Suppressor macrophage treated with lipopolysaccharide for 4 hours (primary cell): ENCODE measurements at regions not wholly inside any gene's neighbourhood (a gene's known extent, or its start where the extent isn't known, plus 50 kb on each side); places are given as distances from the start of the nearest gene placed in this dataset.
"Not testable (repeated sequence)": the region's sequence is repeated elsewhere in the genome, so short reads cannot be mapped to it uniquely, and the experiment has no call there.

ENCODE experiments used
- DNase-seq: peaks from one replicate; pipeline ENCODE4 v3.0.0-alpha.2; 2020

DNA sequence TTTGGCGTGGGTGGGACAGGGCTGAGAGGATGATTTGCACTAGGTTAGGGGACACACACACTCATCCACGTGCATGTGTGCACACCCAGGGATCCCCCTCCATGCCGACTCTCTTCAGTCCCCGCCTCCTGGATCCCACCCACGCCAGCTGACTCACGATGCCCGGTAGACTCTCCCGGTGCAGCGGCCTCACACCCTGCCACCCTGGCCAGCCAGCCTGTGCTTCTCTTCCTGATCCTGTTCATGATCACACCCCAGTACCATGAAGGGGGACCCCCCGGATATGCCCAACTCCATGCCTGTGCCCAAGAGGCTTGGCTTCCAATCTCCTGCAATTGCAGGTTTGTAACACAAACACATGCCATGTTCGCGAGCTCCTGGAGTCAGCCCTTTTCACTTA, 157.8 kb upstream of the HDAC4 start:
- DNase-seq, result no peak

DNA sequence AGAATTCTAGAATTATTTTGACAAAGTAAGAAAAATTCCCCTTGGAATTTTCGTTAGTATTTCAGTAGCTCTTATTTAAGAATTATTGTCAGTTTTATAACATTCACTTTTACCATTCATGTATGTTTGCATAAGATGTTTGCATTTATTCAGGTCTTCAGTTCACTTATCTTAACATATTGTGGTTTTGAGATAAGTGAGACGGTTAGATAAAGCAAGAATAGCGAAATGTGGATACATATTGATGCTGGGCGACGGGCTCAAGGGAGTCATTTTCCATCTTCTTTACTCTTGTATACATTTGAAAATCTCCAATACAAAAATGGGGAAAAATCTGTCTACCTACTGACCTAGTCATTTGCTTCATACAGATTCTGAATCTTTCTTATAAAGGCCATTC, 156.7 kb upstream of the HDAC4 start:
- no peak for DNase-seq

DNA sequence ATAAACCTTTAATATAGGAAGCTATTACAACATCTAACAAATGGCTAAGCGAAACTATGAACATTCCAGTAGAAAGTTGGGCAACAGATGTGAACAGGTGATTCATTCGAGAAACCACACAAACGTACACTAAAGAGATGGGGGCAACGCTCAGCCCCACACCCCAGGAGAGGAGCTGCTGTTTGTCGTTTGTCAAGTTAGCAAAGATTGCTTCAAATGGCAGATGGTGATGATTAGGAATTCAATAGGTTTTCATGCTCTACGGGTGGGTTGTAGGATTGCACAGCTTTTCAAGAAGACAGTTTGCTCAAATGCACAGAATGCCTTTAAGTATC, 154.7 kb upstream of the HDAC4 start:
- no peak for DNase-seq

DNA sequence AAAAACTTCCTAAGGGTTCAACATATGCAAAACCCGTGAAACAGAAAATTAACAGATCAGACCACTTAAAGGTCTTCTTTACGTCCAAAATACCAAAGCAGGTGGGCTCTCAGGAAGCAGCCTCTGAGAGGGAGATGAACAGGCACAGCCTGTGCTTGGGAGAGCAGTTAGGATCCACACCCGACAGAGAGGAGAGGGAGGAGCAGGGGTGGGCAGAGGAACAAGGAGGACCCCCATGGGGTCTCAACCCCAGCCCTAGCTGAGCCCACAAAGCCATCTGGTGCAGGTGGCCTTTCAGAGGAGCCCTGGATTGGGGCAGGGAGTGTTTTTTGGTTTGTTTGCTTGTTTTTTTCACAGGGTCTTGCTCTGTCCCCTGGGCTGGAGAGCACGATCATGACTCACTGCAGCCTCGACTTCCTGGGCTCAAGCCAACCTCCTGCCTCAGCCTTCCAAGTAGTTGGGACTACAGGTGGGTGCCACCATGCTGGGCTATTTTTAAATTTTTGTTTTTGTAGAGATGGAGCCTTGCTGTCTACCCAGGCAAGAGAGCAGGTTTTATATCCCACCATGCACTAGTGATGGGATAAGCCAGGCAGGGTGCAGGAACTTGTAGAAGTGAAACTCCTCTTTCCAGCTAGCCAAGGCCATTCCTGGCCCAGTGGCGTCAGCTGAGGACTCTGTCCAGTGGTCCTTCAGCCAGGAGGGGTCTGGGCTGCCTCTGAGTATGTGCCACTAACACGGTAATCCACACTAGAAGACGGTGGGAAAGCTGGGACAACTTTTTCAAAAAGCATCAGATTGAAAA, 154.1 kb upstream of the HDAC4 start:
- DNase-seq, result no peak

DNA sequence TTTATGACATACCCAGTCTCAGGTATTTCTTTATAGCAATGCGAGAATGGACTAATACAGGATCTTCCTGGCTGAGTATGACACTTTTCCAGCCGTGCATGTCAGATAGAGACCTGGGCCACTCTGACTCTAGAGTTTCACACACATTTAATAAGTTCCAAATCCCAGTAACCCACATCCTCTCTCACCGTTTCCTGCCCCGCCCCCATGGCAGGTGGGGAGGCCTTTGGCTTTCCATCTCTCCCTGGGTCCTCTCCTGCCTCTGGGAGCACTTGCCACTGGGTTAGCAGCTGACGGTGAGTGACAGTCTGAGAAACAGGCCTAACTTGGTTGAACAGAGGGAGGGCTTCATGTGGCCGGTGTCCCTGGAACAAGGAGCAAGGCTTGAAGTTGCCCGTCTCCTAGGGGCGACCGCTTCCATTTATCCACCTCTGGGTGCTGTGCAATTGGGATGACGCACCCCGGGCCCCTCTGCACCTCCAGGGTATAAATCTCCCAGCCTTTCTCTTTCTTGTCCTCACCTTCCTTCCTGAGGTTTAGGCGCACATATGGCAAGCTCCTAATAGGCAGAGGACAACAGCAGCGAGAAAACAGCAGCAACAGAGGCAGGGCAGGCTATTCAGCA, 152.7 kb upstream of the HDAC4 start:
- no peak for DNase-seq

DNA sequence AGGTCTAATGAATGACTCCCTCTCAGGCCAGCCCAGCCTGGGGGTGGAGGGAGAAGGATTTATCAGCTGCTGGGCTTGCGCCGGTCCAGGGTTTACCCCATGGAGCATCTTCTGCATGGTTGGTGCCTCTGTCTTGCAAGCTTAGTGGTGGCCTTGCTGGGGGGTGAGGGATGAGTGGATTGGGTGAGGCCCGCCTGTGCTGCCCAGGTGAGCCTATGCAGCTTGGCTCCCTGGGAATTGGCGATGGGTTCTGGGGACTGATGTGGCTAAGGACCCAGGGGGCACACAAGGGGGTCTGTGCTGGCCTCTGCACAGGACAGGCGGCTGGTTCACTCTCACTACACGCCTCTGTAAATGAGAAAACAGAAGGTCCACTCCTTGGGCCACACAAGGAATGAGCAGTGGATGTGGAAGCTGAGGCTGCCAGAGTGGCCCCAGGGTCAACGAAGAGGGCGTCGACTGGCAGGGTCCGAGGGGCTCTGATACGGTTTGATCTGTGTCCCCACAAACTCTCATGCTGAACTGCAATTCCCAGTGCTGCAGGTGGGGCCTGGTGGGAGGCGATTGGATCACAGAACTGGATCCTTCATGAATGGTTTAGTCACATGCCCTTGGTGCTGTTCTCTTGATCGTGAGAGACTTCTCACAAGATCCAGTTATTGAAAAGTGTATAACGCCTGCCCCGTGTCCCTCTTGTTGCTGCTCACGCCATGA, 151.6 kb upstream of the HDAC4 start:
- no peak for DNase-seq

DNA sequence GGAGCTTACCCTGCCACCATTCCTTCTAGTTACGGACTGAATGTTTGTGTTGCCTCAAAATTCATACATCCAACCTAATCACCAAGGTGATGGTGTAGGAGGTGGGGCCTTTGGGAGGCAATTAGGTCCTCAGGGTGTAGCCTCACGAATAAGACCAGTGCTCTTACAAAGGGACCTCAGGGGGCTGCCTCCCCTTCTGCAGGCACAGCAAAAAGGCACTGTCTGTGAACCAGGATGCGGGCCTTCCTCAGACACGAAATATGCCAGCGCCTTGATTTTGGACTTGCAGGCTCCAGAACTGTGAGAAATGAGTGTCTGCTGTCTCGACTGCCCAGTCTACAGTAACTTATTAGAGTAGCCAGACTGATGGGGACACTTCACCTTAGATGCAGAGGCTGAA, 150.4 kb upstream of the HDAC4 start:
- DNase-seq, result no peak

DNA sequence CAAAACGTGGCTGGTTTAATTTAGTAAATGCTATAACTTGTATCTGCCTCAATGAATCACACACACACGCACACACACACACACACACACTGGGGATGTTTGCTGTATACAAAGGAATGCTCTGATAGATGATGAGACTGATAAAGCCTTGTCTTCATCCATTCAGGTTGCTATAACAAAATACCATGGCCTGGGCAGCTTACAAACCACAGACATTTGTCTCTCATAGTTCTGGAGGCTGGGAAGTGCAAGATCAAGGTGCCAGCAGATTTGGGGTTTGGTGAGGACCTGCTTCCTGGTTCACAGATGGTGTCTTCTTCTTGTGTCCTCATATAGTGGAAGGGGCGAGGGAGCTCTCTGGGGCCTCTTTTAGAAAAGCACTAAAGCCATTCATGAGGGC, 149.5 kb upstream of the HDAC4 start:
- DNase-seq, result no peak

DNA sequence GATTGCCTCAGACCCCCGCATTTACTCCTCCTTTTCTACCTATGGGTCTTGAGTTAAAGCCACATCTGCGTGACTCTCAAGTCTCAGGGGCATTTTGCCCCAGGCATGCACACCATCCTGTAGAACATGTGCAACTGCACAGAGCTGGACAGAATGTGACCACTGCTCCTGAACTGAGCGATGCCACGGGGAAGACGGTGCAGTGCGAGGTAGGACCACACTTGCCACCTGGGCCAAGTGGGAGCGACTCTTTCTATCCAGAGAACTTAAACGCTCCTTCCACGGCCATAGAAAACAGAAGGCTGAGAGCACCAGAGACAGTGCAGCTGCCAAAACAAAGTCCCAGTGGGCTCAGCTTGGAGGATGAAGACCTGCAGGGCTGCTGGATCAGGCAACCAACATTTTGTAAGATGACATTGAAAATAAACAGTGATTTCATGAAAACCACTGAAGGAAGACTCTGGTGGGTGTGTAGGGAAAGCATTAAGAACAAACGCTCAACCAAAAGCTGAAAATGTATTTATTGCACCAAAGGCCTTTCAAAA, 149.0 kb upstream of the HDAC4 start:
- DNase-seq, result no peak

DNA sequence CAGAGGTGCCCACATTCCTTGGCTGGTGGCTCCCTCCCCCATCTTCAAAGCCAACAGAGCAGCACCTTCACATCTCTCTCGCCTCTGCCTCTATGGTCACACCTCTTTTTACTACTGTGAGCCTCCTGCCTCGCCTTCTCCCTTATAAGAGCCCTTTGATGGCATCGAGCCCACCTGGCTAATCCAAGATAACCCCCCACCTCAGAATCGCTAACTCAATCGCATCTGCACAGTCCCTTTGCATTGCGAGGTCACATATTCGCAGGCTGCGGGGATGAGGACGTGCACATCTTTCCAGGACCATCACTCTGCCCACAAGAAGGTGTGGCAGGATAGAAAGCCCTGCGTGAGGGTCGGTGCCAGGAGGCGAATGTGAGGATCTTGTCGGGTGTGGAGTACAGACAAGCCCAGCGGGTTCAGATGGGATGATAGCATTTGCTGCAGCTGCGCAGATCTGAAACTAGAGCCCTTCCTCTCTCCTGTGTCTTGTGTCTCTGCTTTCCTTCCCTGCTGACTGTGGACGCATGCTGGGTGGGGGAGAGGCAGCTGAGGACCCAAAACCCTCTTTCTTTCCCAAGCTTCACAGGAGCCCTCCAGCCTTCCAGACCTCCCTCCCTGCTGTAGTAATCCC, 148.3 kb upstream of the HDAC4 start:
- no peak for DNase-seq

DNA sequence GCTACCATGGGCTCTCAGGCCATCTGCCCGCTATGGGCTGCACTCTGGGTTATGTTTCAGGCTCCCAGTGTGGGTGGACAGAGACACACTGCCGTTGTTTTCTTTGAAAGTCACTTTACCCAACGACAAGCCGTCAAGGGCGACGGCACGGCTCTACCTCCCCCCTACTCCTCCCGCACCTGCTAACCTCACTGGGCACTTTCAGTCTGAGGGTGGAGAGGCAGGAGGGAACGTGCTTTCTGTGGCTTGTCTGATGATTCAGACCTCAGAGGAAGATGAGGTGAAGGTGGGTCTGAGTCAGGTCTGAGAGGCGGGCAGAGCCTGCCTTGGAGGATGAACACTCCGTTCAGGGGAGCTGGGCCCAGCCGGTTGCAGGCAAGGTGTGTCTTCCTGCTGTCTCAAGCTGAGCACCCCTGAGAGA, 147.6 kb upstream of the HDAC4 start:
- no peak for DNase-seq

DNA sequence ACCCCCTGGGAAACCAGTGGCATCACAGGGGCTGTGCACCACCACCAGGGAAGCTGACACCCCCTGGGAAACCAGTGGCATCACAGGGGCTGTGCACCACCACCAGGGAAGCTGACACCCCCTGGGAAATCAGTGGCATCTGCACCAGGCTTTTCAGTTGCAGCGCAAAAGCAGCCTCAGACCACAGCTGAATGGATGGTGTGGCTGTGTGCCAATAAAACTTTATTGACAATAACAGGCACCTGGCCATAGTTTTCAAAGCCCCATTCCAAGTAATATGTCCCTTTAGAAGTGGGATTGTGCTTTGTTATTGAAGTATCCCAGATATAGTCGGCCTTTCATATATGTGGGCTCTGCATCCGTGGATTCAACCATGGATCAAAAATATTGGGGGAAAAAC, 146.3 kb upstream of the HDAC4 start:
- DNase-seq, result not testable (repeated sequence)

DNA sequence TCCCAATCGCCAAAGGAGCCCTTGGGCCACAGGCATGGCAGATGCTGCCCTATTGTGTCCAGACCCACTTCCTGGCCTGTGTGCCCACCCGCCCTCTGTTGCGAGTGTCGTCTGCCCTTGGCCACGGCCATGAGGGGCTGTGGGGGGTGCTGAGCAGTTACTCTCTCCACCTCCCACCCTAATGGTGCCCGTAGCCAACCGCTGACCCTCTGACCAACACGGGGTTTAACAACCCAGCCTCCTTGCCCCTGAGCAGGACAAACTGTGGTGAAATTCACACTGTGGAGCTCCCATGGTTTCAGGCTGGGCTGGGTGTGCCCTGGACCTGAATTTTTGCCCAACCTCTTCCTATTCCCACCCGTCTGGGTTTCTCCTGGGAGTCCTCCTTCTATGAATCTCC, 145.7 kb upstream of the HDAC4 start:
- no peak for DNase-seq

DNA sequence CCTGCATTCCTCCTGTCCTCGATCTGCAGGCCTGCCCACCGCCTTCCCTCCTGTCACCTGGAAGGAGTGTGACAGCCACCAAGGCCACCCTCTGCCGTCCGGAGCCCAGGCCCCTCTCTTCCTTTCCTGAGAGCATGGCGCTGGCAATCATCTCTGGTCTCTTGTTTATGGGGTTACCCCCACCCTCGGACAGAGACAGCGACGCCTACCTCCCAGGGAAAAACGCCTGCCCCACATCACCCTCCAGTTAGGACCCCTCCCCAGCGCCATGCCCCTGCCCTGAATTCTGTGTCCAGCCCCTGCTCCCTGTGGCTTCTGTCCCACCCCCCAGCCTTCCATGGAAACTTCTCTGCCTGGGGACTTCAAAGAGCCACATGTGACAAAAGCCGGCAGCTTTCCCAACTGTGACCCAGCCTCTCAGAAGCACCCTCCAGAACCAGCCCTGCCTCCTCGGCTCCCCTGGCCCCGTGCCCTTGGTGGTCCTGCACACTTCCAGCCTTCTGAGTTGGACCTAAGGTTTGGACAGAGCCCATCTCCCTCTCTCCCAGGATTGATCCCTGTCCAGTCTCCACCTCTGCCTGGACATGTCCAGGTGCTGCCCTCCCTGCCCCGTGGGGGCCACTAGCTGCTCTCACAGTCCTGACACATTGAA, 145.0 kb upstream of the HDAC4 start:
- DNase-seq, result no peak

DNA sequence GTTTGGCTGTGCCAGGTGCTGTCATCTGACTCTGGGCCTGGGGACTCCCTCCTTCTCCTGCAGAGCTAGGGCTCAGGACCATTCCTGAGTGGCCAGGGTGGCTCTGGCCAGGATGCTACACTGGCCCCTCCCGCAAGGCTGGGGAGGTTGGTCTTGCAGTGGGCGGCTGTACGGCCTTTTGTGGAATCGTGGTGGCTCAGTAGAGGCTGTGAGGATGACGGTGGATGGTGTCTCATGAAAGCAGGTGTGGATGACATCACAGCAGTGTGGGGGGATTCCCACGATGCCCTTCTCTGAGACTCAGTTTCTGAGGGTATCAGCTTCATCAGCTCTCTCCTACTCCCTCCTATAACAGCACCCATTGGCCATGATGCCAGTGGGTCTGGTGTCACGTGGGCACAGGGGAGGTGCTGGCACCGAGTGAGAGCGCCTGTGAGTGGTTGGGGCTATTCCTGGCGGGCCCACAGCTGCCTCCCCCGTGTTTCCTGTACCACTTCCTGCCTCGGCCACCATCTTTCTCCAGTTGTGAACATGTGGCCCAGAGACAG, 144.2 kb upstream of the HDAC4 start:
- DNase-seq, result no peak

DNA sequence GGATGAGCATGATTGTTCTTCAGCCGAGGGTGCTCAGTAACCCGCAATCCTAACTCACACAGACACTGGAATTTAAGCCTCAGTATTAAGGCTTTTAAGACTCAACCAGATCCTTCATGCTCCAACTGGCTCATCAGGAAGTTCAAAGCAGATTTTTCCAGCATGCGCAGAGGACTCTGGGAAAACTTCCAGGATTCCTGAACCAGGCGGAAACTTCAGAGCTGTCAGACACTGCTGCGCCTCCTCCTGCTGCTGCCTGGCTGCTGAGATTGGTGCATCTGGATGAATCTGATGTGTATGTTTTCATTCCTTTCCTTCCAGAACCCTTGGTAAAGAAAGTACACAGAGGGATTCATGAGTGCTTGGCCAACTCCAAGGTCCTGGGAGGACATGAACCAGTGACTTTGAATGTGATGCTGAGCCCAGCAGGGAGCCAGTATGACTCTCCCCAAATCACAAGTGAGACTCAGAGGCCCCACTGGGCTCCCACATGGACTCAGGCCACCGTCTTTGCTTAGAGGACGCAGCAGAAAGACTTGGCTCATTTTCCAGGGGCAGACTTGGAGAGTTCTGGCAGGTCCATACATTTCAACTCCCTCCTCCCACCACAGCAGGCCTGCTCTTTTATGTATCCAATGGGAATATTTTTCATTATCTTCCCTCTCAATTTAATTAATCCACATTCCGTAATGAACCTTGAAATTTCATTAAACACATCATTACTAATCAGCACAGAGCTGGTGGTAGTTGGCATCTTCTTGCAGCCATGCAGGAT, 143.5 kb upstream of the HDAC4 start:
- no peak for DNase-seq

DNA sequence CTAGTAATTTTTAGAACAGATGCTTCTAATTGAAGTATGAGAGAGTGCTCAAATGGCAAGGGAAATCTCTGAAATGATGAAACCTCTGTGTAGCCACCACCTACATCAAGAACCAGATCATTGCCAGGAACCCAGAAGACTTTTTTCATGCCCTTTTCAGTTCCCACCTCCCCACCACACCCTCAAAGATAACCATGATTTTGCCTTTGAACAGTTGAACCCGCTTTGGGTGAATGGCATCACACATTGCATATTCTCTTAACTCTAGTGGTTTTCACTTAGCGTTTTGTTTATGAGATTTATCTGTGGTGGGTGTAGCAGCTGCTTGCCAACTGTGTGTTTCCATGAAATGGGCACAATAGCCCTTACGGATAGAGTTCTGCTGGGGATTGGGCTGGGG, 142.9 kb upstream of the HDAC4 start:
- DNase-seq, result no peak

DNA sequence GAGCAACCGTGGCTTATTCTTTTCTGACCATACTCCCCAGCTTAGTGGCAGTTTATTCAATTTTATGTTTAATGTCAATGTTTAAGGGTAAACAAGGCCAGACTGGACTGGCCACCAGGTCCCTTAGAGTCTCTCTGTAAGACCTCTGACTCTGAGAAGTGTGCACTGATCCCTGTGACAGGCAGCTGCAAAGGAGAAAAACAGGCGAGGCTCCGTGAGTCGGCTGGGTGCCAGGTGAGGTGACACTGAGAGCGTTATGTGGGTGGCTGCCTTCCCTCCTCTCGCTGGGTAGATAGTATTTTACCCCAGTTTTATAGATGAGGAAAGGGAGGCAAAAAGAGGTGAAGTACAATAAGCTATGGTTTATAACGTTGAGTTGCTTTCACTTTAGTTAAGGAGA, 139.4 kb upstream of the HDAC4 start:
- no peak for DNase-seq

DNA sequence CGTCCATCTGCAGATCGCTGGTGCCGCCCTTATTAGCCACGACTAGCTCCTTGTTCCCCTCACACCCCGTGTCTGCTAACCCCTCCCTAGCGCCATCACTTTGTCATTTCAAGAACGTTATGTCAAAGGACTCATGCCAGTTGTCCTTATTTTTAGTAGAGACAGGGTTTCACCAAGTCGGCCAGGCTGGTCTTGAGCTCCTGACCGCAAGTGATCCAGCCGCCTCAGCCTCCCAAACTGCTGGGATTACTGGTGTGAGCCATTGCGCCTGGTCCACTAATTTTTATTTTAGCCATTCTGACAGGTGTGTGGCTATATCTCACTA, 138.9 kb upstream of the HDAC4 start:
- no peak for DNase-seq

DNA sequence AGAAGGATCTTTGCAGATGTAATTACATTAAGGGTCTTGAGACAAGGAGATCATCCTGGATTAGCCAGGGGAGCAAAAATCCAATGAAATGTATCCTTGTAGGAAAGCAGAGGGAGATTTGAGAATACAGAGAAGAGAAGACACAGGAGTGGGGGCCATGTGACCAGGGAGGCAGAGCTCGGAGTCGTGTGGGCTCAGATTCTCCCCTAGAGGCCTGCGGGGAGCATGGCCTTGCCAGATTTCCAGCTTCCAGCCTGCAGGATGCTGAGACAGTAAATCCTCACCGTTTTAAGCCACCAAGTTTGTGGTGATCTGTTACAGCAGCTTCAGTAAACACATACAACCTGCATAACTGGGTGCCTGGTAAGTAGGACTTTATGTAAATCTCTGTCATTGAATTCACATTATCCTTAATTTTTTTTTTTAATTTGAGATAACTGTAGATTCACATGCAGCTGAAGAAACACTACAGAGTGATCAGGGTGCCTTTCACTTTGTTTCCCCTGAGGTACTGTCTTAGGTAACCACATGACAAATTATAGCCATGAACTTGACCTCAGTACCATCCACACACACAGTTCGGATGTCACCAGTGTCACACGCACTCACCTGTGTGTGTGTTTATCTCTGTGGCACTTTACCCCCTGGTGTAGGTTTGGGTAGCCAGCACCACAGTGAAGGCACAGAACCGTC, 138.4 kb upstream of the HDAC4 start:
- DNase-seq, result no peak

DNA sequence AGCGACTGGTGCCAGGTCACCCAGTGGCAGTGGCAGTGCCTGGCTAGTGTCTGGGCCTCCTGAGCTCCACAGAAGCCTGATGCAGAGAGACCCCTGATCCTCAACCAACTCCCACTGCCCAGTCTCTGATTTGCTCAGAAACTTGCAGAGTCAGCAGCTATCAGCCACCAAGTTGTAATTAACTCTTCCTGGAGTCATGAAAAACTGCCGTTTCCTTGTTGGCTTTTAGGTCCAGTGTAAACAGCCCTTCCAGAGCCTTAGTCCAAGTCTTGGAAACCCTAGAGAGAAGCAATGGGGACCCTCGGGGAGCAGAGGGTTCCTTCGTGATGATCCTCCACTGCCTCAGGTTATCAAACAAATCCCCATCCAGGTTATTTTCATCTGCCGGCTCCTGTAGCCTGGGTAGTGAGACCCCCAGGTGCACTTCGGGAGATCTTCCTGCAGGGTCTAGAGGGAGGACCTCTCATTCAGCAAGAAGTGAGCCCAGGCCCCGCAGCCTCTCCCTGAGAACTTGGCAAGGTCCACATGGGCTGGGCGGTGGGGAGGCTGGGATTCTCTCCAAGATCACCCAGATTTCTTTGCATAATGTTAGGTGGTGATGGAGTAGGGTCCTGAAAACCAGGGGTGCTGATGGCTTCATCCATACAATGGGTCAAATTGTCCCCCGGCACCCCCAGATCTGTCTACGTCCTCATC, 137.7 kb upstream of the HDAC4 start:
- DNase-seq, result no peak
